ENCODE measurements at regions not wholly inside any gene's neighbourhood (a gene's known extent, or its start where the extent isn't known, plus 50 kb on each side); places are given as distances from the start of the nearest gene placed in this dataset.

DNA sequence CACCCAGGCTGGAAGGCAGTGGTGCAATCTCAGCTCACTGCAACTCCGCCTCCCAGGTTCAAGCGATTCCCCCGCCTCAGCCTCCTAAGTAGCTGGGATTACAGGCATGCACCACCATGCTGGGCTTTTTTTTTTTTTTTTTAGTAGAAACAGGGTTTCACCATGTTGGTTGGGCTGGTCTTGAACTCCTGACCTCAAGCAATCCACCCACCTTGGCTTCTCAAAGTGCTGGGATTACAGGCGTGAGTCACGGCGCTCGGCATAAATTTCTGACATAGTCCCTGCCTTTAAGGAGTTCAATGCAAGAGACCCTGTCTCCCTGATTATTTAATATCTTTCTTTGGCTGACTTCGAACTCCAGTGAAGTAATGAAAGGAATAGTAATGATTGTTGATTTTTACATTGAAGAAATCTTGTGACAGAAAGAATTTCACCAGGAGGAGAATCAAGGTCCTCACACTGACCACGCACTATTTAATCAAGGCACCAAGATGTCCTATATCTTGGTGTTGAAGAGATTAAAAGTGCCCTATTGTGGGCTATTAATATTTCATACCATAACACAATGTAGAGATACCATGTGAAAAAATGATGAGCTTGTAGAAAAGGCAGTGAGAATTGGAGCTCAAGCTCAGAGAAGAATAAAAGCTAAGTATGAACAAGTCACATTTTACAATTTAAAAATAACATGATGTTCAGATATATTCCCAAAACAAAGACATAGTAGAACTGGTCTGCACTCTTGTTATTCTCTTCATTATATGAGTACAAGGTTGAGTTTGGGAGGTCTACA, 71.6 kb upstream of the BLID start (continued):
- TF ChIP-seq DNMT1 (IDR thresholded peaks at IDR 0.05) = no peak

GRCh38 chr11:122186439-122187080, 70.5 kb upstream of the BLID start:
- ChIA-PET CTCF (ENCODE audit: low intra/inter-chr PET ratio) (no interaction called here), POLR2A (no interaction called here)
- H3K9me3 ChIP-seq (replicated peaks; ENCODE audit: control insufficient read depth, insufficient read depth, low read depth, low read length) = no peaks in the 10 kb centered on the region
- no peak overlapping the region for H3K4me3 ChIP-seq
- DNase-seq (ENCODE audit: extremely low read depth in 1 of 4, low spot score in 3 of 4) (no peak), ATAC-seq (no peak), FAIRE-seq (no peak)
- intact Hi-C loops (cut with micrococcal nuclease) (no loop called here), in situ Hi-C loops (cut with MboI) (no loop called here)
- no peaks in the 10 kb centered on the region for H4K20me1 ChIP-seq (replicated peaks; ENCODE audit: control insufficient read depth, insufficient read depth, low read length)
- BruUV-seq (replicated peaks) = no TSS peak
- H3K79me2 ChIP-seq (ENCODE audit: control insufficient read depth, insufficient read depth, low read length) = no peaks in the 10 kb centered on the region
- no peak overlapping the region for H3K9ac ChIP-seq (ENCODE audit: insufficient read depth in 1 of 2, low read depth in 2 of 2, low read length in 2 of 2)
- H2AFZ ChIP-seq (ENCODE audit: low read depth, low read length) = no peak overlapping the region
- H3K27me3 ChIP-seq (ENCODE audit: control insufficient read depth in 2 of 2, insufficient read depth in 2 of 2, low read length in 2 of 2) = no peaks in the 10 kb centered on the region
- H3K4me1 ChIP-seq (replicated peaks in 1 of 2; ENCODE audit: control insufficient read depth in 2 of 2, insufficient read depth in 2 of 2, low read length in 2 of 2) = no peaks in the 10 kb centered on the region
- H3K9me1 ChIP-seq (ENCODE audit: control insufficient read depth, insufficient read depth, low read length) = no peaks in the 10 kb centered on the region
- WGBS (ENCODE audit: insufficient coverage, low coverage, missing lambda C conversion rate) = 0% methylated on average over 3 of the region's 3 CpGs
- H3K27ac ChIP-seq (ENCODE audit: extremely low read depth, low read depth, low read length) = no peak overlapping the region
- no peaks in the 10 kb centered on the region for H3K36me3 ChIP-seq (ENCODE audit: control insufficient read depth, insufficient read depth, low read length)
- no peak overlapping the region for H3K4me2 ChIP-seq (ENCODE audit: insufficient read depth, low read length)
- no peak for TF ChIP-seq MLX (CRISPR knock-in tag; conservative IDR thresholded peaks at IDR 0.05)
- TF ChIP-seq EZH2 (IDR thresholded peaks at IDR 0.05; ENCODE audit: borderline replicate concordance, low read depth, low read length) = no peak
- no peak for TF ChIP-seq FOXK2 (conservative IDR thresholded peaks at IDR 0.05 in 1 of 2, IDR thresholded peaks at IDR 0.05 in 1 of 2; ENCODE audit: low read depth in 2 of 2)
- no peak for TF ChIP-seq ZNF707 (CRISPR knock-in tag; conservative IDR thresholded peaks at IDR 0.05)
- no peak for TF ChIP-seq RAD21 (CRISPR knock-in tag; conservative IDR thresholded peaks at IDR 0.05 in 1 of 2, IDR thresholded peaks at IDR 0.05 in 1 of 2)
- TF ChIP-seq EWSR1 (IDR thresholded peaks at IDR 0.05; ENCODE audit: borderline replicate concordance, low read depth, partially characterized antibody) = no peak
- TF ChIP-seq ZKSCAN3 (CRISPR knock-in tag; IDR thresholded peaks at IDR 0.05) = no peak
- no peak for TF ChIP-seq MNT (conservative IDR thresholded peaks at IDR 0.05)
- TF ChIP-seq POLR3G (IDR thresholded peaks at IDR 0.05; ENCODE audit: extremely low read depth, insufficient read length, insufficient replicate concordance) = no peak
- no peak for TF ChIP-seq TCF3 (CRISPR knock-in tag; IDR thresholded peaks at IDR 0.05)
- TF ChIP-seq, protein P1, sequence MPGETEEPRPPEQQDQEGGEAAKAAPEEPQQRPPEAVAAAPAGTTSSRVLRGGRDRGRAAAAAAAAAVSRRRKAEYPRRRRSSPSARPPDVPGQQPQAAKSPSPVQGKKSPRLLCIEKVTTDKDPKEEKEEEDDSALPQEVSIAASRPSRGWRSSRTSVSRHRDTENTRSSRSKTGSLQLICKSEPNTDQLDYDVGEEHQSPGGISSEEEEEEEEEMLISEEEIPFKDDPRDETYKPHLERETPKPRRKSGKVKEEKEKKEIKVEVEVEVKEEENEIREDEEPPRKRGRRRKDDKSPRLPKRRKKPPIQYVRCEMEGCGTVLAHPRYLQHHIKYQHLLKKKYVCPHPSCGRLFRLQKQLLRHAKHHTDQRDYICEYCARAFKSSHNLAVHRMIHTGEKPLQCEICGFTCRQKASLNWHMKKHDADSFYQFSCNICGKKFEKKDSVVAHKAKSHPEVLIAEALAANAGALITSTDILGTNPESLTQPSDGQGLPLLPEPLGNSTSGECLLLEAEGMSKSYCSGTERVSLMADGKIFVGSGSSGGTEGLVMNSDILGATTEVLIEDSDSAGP (CRISPR knock-in tag; IDR thresholded peaks at IDR 0.05) = no peak
- TF ChIP-seq NR2C2 (CRISPR knock-in tag; IDR thresholded peaks at IDR 0.05) = no peak
- TF ChIP-seq NR2C2 (tag; IDR thresholded peaks at IDR 0.05) = no peak
- TF ChIP-seq TAF15 (IDR thresholded peaks at IDR 0.05; ENCODE audit: low read depth, low read length) = no peak
- no peak for TF ChIP-seq BMI1 (IDR thresholded peaks at IDR 0.05; ENCODE audit: low read length)
- no peak for TF ChIP-seq SIN3B (IDR thresholded peaks at IDR 0.05; ENCODE audit: low read depth)

All from K562 (cell line).